Stomach (tissue), 8 donors: ENCODE measurements at regions not wholly inside any gene's neighbourhood (a gene's known extent, or its start where the extent isn't known, plus 50 kb on each side); places are given as distances from the start of the nearest gene placed in this dataset.

ENCODE experiments used
- DNase-seq, 2 donors: peaks; one replicate each; pipeline versions ENCODE4 v3.0.0 to v3.0.0-alpha.2; 2013 to 2019
- H3K27ac ChIP-seq, 5 donors: fragments of 200-600 bp in 4 of 5; sonication (generic) in 4 of 5; one replicate each; pipeline ENCODE4 v1.5.1; 2013 to 2019; ENCODE audit warnings: mild to moderate bottlenecking in 1 of 5, moderate library complexity in 1 of 5
- H3K27me3 ChIP-seq, 3 donors: fragments of 200-600 bp; sonication (generic); one replicate each; pipeline ENCODE4 v1.5.1; 2017 to 2019; ENCODE audit warnings: mixed run types in 1 of 3
- H3K36me3 ChIP-seq, 4 donors: fragments of 200-600 bp; sonication (generic); 1 replicate in 3 of 4; 2 replicates in 1 of 4; pipeline ENCODE4 v1.5.1; 2016 to 2019
- H3K4me1 ChIP-seq, 4 donors: fragments of 200-600 bp; sonication (generic); one replicate each; pipeline ENCODE4 v1.5.1; 2016 to 2019
- H3K4me3 ChIP-seq, 4 donors: fragments of 200-600 bp; sonication (generic) in 3 of 4; one replicate each; pipeline ENCODE4 v1.5.1; 2016 to 2019; ENCODE audit warnings: mild to moderate bottlenecking in 1 of 4
- H3K9me3 ChIP-seq, 4 donors: fragments of 200-600 bp; sonication (generic); one replicate each; pipeline ENCODE4 v1.5.1; 2016 to 2019
- CTCF ChIP-seq, 7 experiments: fragments of 450-650 bp in 4 of 7; fragments of 200-600 bp in 3 of 7; sonication (generic) in 3 of 7; IDR thresholded peaks; one replicate each; pipeline ENCODE4 v1.5.1; 2016 to 2019; ENCODE audit warnings: antibody characterized with exemption in 7 of 7, control low read depth in 2 of 7, mild to moderate bottlenecking in 1 of 7
- EP300 ChIP-seq: sonication (generic); formaldehyde crosslinking; IDR thresholded peaks from one replicate; pipeline ENCODE4 v1.6.1; 2017; ENCODE audit warnings: antibody characterized with exemption
- POLR2A ChIP-seq, 4 donors: fragments of 450-650 bp; IDR thresholded peaks; one replicate each; pipeline ENCODE4 v1.6.1; 2016; ENCODE audit warnings: antibody characterized with exemption in 4 of 4, control low read depth in 2 of 4, mild to moderate bottlenecking in 1 of 4, moderate library complexity in 1 of 4
- POLR2AphosphoS5 ChIP-seq, 3 donors: sonication (generic); formaldehyde crosslinking; IDR thresholded peaks; one replicate each; pipeline ENCODE4 v1.6.1; 2016; ENCODE audit warnings: antibody characterized with exemption in 3 of 3
- WGBS, 5 donors: extraction: QIAGEN DNeasy Blood & Tissue Kit in 3 of 5; methylation state at CpG; one replicate each; pipeline versions ENCODE4 v1.1.5 to v1.1.7; 2013 to 2018; 5-methylcytosine and 5-hydroxymethylcytosine counted together
- intact Hi-C: fragments of 100-400 bp; cut with DNase I; formaldehyde crosslinking; loops from one replicate; pipeline ENCODE4 v1.15.1; 2023; ENCODE audit warnings: low total_unique reads
- donor health status: healthy with polysubstance abuse.
- donor health status: Bipolar disorder and iron deficiency.
- donor health status: healthy.

GRCh38 chr4:157447195-157447594 is 226.7 kb downstream of the GRIA2 start:
- intact Hi-C loops, result no loop called here
- Histone ChIP-seq H3K36me3 (no peaks in the 10 kb centered on the region), H3K27me3 (no peaks in the 10 kb centered on the region), H3K4me3 (no peak overlapping the region), H3K4me1 (no peaks in the 10 kb centered on the region), H3K9me3 (no peaks in the 10 kb centered on the region), H3K27ac (no peak overlapping the region)
- WGBS, 5 donors, result 72 to 80% (median 76%) methylated on average over 3 of the region's 3 CpGs
- TF ChIP-seq POLR2A (IDR thresholded peaks at IDR 0.05), result no peak
- TF ChIP-seq EP300, result no peak
- TF ChIP-seq CTCF (IDR thresholded peaks at IDR 0.05), result no peak
- no peak for TF ChIP-seq POLR2AphosphoS5 (IDR thresholded peaks at IDR 0.05)
- DNase-seq, result no peak

- TF ChIP-seq POLR2A (IDR thresholded peaks at IDR 0.05), result no peak
- TF ChIP-seq CTCF (IDR thresholded peaks at IDR 0.05), result no peak
- no peak for TF ChIP-seq EP300
- TF ChIP-seq POLR2AphosphoS5 (IDR thresholded peaks at IDR 0.05), result no peak
- no peak overlapping the region for H3K27ac ChIP-seq
- H3K9me3 ChIP-seq, result no peaks in the 10 kb centered on the region
- no peaks in the 10 kb centered on the region for H3K27me3 ChIP-seq
- no peaks in the 10 kb centered on the region for H3K36me3 ChIP-seq
- H3K4me1 ChIP-seq, result no peaks in the 10 kb centered on the region
- no peak overlapping the region for H3K4me3 ChIP-seq
- no peak for DNase-seq
- intact Hi-C loops, result no loop called here
- 94 to 100% (median 97%) methylated on average over 6 to 9 of the region's 9 CpGs for WGBS, 5 donors
Observed at GRCh38 chr4:157444014-157444413, 223.5 kb downstream of the GRIA2 start.

DNA sequence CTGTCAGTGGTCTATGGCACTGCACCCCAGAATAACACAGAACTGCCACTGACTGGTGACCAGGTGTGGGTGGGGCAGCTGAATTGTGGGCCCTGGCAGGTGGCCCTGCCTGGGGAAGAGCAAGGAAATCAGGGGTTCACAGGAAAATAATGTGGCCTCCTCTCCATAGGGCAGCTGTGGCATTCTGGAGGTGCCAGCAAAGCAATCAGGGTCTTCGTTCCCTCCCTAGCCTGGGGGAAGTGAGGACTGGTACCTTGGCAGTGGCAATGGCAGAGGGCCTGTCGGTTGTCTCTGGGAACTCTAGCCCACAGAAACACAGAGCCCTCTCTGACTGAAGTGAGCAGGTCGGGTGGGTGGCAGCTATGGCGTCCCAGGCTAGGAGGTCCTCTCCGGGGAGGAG is 223.0 kb downstream of the GRIA2 start:
- 88 to 98% (median 95%) methylated on average over 5 of the region's 5 CpGs for WGBS, 5 donors
- Histone ChIP-seq H3K9me3 (no peaks in the 10 kb centered on the region), H3K4me3 (no peak overlapping the region), H3K36me3 (no peaks in the 10 kb centered on the region), H3K27me3 (no peaks in the 10 kb centered on the region), H3K27ac (no peak overlapping the region), H3K4me1 (no peaks in the 10 kb centered on the region)
- no peak for DNase-seq
- intact Hi-C loops, result no loop called here
- TF ChIP-seq EP300, result no peak
- no peak for TF ChIP-seq POLR2A (IDR thresholded peaks at IDR 0.05)
- no peak for TF ChIP-seq POLR2AphosphoS5 (IDR thresholded peaks at IDR 0.05)
- TF ChIP-seq CTCF (IDR thresholded peaks at IDR 0.05), result no peak

- Histone ChIP-seq H3K9me3 (peaks cover 0 to 9% (median 4%) of the 10 kb centered on the region in 4 donors), H3K27me3 (no peaks in the 10 kb centered on the region), H3K27ac (no peak overlapping the region), H3K36me3 (no peaks in the 10 kb centered on the region), H3K4me1 (no peaks in the 10 kb centered on the region), H3K4me3 (no peak overlapping the region)
- 85 to 94% (median 90%) methylated on average over 4 of the region's 4 CpGs for WGBS, 5 donors
- no peak for DNase-seq
- TF ChIP-seq POLR2A (IDR thresholded peaks at IDR 0.05) (no peak), CTCF (IDR thresholded peaks at IDR 0.05) (no peak), EP300 (no peak)
- intact Hi-C loops, result no loop called here
Observed at GRCh38 chr4:157425897-157426296, 205.4 kb downstream of the GRIA2 start.
